ENCODE measurements at regions not wholly inside any gene's neighbourhood (a gene's known extent, or its start where the extent isn't known, plus 50 kb on each side); places are given as distances from the start of the nearest gene placed in this dataset.

DNA sequence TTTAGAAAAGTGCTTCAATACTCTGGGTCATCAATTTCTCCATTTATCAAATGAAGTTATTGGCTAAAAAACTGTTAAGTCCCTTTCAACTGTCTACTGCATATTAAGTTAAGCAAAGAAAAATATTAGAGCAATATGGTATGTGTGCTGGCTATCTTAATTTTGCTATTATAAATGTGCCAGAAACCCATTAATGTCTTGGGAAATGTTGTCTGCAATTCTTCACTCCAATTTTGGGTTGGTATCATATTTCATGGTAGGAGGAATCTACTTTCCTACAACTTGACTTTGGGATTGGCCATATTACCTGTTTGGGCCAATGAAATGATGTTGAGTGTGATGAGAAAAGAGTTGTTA lies 1063.9 kb downstream of the PLA2G4A start:
- intact Hi-C loops (cut with DNase I; ENCODE audit: low total_unique reads) = no loop called here
- H3K9me3 ChIP-seq = peaks cover 0 to 7% (median 3%) of the 10 kb centered on the region in 8 donors

DNA sequence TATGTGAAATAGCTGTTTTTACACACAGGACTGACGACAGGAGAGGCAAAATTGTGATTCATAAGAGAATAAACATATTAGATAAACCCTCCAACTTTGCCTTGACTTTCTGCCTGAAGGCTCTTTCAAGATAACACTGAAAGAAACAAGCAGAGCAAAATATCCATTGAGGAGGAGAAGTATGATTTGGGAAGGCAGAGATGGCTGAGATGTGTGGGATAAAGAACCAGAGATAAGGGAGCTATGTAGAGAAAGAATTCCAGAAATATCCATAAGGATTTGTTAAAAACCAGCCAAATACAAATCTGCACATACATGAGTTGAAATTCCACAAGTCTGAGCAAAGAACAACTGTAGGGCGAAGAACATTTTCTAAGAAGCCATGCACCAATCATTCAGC lies 1064.7 kb downstream of the PLA2G4A start:
- 65 to 72% (median 68%) methylated on average over 2 of the region's 2 CpGs for WGBS, 5 donors
- Histone ChIP-seq H3K9me3 (peaks cover 0 to 7% (median 3%) of the 10 kb centered on the region in 8 donors), H3K4me1 (no peaks in the 10 kb centered on the region), H3K4me3 (no peak overlapping the region), H3K36me3 (no peaks in the 10 kb centered on the region), H3K27me3 (replicated peaks in 1 of 7) (no peaks in the 10 kb centered on the region), H3K27ac (no peak overlapping the region)
- no peak for DNase-seq
- TF ChIP-seq POLR2A (IDR thresholded peaks at IDR 0.05) (no peak), POLR2AphosphoS5 (IDR thresholded peaks at IDR 0.05) (no peak)
- TF ChIP-seq, protein P1, sequence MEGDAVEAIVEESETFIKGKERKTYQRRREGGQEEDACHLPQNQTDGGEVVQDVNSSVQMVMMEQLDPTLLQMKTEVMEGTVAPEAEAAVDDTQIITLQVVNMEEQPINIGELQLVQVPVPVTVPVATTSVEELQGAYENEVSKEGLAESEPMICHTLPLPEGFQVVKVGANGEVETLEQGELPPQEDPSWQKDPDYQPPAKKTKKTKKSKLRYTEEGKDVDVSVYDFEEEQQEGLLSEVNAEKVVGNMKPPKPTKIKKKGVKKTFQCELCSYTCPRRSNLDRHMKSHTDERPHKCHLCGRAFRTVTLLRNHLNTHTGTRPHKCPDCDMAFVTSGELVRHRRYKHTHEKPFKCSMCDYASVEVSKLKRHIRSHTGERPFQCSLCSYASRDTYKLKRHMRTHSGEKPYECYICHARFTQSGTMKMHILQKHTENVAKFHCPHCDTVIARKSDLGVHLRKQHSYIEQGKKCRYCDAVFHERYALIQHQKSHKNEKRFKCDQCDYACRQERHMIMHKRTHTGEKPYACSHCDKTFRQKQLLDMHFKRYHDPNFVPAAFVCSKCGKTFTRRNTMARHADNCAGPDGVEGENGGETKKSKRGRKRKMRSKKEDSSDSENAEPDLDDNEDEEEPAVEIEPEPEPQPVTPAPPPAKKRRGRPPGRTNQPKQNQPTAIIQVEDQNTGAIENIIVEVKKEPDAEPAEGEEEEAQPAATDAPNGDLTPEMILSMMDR (IDR thresholded peaks at IDR 0.05 in 8 of 11, conservative IDR thresholded peaks at IDR 0.05 in 3 of 11) = no peak
- intact Hi-C loops (cut with DNase I; ENCODE audit: low total_unique reads) = no loop called here

More for the DNA sequence above, 1063.9 kb downstream of the PLA2G4A start:
- no peak overlapping the region for H3K27ac ChIP-seq
- H3K27me3 ChIP-seq (replicated peaks in 1 of 7) = no peaks in the 10 kb centered on the region
- TF ChIP-seq, protein P1 (IDR thresholded peaks at IDR 0.05 in 8 of 11, conservative IDR thresholded peaks at IDR 0.05 in 3 of 11) = no peak
- TF ChIP-seq POLR2AphosphoS5 (IDR thresholded peaks at IDR 0.05) (no peak), POLR2A (IDR thresholded peaks at IDR 0.05) (no peak)
- no peak overlapping the region for H3K4me3 ChIP-seq
- no peaks in the 10 kb centered on the region for H3K4me1 ChIP-seq
- no peak for DNase-seq
- no peaks in the 10 kb centered on the region for H3K36me3 ChIP-seq

GRCh38 chr1:187894349-187894748 lies 1065.6 kb downstream of the PLA2G4A start:
- 69 to 87% (median 84%) methylated on average over 3 of the region's 3 CpGs for WGBS, 5 donors
- Histone ChIP-seq H3K9me3 (peaks cover 0 to 7% (median 3%) of the 10 kb centered on the region in 8 donors), H3K4me3 (no peak overlapping the region), H3K4me1 (no peaks in the 10 kb centered on the region), H3K36me3 (no peaks in the 10 kb centered on the region), H3K27ac (no peak overlapping the region), H3K27me3 (replicated peaks in 1 of 7) (no peaks in the 10 kb centered on the region)
- intact Hi-C loops (cut with DNase I; ENCODE audit: low total_unique reads) = no loop called here
- no peak for DNase-seq
- TF ChIP-seq, protein P1 (IDR thresholded peaks at IDR 0.05 in 8 of 11, conservative IDR thresholded peaks at IDR 0.05 in 3 of 11) = no peak
- TF ChIP-seq POLR2A (IDR thresholded peaks at IDR 0.05) = no peak
- no peak for TF ChIP-seq POLR2AphosphoS5 (IDR thresholded peaks at IDR 0.05)

GRCh38 chr1:187903223-187903622 lies 1074.5 kb downstream of the PLA2G4A start:
- no peaks in the 10 kb centered on the region for H3K36me3 ChIP-seq
- no peak for DNase-seq
- TF ChIP-seq POLR2A (IDR thresholded peaks at IDR 0.05) (no peak), POLR2AphosphoS5 (IDR thresholded peaks at IDR 0.05) (no peak)
- TF ChIP-seq, protein P1 (IDR thresholded peaks at IDR 0.05 in 8 of 11, conservative IDR thresholded peaks at IDR 0.05 in 3 of 11) = no peak
- WGBS, 5 donors = 60 to 85% (median 74%) methylated on average over 1 of the region's 1 CpG
- no peaks in the 10 kb centered on the region for H3K9me3 ChIP-seq
- H3K4me1 ChIP-seq = no peaks in the 10 kb centered on the region
- no peak overlapping the region for H3K4me3 ChIP-seq
- intact Hi-C loops (cut with DNase I; ENCODE audit: low total_unique reads) = no loop called here
- H3K27ac ChIP-seq = no peak overlapping the region
- H3K27me3 ChIP-seq (replicated peaks in 1 of 7) = no peaks in the 10 kb centered on the region
